ENCODE measurements at regions not wholly inside any gene's neighbourhood (a gene's known extent, or its start where the extent isn't known, plus 50 kb on each side); places are given as distances from the start of the nearest gene placed in this dataset.

DNA sequence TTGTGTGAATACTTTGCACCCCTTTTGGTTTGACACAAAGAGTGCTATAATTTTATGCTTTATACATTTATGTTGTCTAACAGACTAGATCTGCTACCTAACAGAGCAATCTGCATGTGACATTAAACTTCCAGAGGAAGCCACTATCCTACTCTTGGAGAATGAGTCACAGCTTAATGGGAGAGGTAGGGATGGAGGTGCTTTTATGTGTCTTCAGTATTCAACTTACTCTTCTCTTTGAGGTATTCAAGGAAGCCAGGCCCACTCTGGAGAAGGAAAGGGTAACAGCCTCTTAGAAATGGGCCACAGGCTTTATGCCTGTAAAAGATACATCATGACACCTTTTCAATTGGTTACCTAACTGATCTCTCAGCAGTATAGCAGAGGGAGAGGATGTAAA, 85.8 kb upstream of the NEUROD1 start:
- FAIRE-seq, result no peak
- no peak for TF ChIP-seq CTCF (IDR thresholded peaks at IDR 0.05; ENCODE audit: insufficient read depth, missing control alignments)
- no peak for DNase-seq (ENCODE audit: insufficient read length, low spot score)

GRCh38 chr2:181770150-181770549, 89.8 kb upstream of the NEUROD1 start:
- FAIRE-seq (no peak), DNase-seq (ENCODE audit: insufficient read length, low spot score) (no peak)
- TF ChIP-seq CTCF (IDR thresholded peaks at IDR 0.05; ENCODE audit: insufficient read depth, missing control alignments), result no peak

- no peak for FAIRE-seq
- DNase-seq (ENCODE audit: insufficient read length, low spot score), result no peak
- TF ChIP-seq CTCF (IDR thresholded peaks at IDR 0.05; ENCODE audit: insufficient read depth, missing control alignments), result no peak
Measured at GRCh38 chr2:181771356-181771755, 91.0 kb upstream of the NEUROD1 start.

DNA sequence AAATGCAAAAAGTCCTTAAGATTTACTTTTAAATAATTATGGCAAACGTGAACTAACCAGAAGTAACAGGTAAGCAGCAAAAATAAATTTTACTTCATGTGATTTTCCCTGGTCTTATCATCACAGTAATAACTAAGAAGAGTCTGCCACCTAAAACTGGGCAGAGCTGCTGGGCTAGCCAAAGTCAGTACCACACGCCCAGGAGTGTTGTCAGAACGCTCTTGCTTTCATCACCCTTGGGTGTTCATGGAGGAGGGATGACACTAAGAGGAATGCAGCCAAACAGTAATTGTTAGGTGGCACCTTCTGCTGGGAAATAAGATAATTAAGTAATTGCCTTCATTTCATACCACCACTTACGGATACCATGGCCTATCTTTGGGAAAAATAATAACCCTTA, 92.0 kb upstream of the NEUROD1 start:
- no peak for DNase-seq (ENCODE audit: insufficient read length, low spot score)
- FAIRE-seq, result no peak
- TF ChIP-seq CTCF (IDR thresholded peaks at IDR 0.05; ENCODE audit: insufficient read depth, missing control alignments), result no peak

GRCh38 chr2:181772777-181773176, 92.5 kb upstream of the NEUROD1 start:
- FAIRE-seq, result no peak
- DNase-seq (ENCODE audit: insufficient read length, low spot score), result no peak
- TF ChIP-seq CTCF (IDR thresholded peaks at IDR 0.05; ENCODE audit: insufficient read depth, missing control alignments), result no peak

GRCh38 chr2:181774685-181775084, 94.4 kb upstream of the NEUROD1 start:
- no peak for DNase-seq (ENCODE audit: insufficient read length, low spot score)
- no peak for TF ChIP-seq CTCF (IDR thresholded peaks at IDR 0.05; ENCODE audit: insufficient read depth, missing control alignments)
- no peak for FAIRE-seq

GRCh38 chr2:181776336-181776735, 96.0 kb upstream of the NEUROD1 start:
- no peak for TF ChIP-seq CTCF (IDR thresholded peaks at IDR 0.05; ENCODE audit: insufficient read depth, missing control alignments)
- DNase-seq (ENCODE audit: insufficient read length, low spot score), result no peak
- no peak for FAIRE-seq
